Renal pelvis (tissue), 1 donor: ENCODE measurements at regions not wholly inside any gene's neighbourhood (a gene's known extent, or its start where the extent isn't known, plus 50 kb on each side); places are given as distances from the start of the nearest gene placed in this dataset.
"Not testable (repeated sequence)": the region's sequence is repeated elsewhere in the genome, so short reads cannot be mapped to it uniquely, and the experiment has no call there.

Experiments
- DNase-seq: peaks from one replicate; pipeline ENCODE4 v3.0.0-alpha.2; 2013

DNA sequence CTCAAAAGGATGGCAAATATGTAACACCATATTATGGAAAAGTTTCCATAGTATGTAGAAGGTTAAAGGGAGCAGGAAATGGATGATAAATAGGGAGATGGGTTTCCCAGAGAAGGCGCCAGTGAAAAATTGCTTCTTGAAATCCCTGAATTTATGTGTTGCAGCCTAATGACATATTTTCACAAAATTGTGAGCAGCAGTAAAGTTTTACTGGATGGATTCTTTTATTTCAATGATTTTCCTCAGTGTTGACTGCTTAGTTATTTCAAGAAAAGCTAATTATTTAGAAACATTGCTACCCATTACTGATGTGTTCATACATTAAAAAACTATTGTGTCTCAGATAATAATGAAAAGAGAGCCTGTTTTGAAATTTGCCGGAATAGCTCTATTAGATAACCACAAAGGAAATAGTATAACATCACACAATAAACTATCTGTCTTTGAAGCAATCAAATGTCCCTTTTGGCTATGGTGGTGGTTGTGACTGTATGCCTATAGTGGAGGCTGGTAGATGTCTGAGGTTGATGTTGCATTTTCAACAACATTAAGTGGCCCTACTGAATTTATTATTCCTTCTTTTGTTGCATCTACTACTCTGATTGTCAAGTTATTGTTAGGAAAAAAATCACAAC, 169.9 kb upstream of the HAND2 start:
- no peak for DNase-seq

DNA sequence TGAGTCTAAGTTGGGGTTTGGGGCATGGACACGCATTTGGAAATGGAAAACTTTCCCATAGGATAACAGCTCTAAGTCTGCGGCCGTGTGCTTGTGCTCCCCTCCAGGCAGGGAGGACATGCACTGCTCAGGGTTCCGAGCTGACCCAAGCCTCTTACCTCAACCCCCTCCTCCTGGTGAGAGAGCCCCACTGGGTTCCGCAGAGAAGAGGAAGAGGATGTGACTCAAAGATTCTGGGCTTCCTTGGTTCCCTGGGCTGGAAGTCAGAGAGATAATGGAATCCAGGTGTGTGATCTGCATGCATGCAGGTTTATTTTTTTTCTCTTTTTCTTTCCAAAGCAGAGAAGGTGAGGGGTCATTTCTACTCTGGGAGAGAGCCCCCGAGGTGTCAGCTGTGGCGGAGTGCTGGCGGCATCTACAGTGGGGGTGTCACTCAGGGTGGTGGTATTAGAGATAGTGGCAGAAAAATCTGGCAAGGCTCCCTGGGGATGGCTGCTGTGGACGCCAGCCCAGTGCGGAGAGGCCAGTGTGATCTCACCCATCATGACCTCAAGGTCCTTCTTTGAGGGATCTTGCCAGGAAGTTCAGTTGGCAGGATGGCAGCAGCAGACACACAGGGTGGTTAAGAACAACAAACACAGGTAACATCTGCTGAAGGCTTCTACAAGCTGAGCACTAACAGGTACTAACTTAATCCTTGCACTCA, 168.7 kb upstream of the HAND2 start:
- no peak for DNase-seq

DNA sequence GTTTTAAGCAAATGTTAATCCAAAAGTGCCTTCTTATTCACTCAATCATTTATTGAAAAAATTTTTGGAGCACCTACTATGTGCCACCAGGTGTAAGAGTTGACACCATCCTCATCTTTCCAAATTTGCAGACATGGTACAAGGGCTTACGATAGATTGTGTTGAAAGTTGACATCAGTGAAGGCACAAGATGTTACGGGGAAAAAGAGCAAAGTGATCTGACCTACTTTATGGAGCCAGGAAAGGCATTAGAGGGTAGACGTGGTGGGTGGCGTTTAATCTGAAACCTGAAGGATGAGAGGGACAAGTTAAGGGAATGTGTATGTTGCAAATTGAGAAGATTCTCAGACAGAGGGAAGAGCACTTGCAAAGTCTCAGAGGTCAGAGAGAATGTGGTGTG, 167.8 kb upstream of the HAND2 start:
- DNase-seq = no peak

DNA sequence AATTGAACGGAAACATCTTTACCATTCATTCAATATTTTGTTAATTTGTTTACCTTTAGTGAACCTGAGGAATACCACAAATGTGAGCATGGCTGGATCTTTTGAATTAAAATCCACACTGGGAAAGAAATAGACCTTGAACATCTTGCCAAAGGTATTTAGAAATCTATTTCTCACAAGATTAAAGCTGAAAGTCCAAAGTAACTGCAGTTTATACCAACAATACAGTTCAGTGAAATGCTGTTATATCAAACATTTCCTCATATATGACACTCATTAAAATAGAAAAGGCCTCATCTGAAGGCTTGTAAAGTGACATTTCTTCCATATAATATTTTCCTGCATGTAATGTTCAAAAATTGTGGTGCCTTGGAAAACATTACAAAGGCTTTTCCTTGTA, 166.5 kb upstream of the HAND2 start:
- no peak for DNase-seq

DNA sequence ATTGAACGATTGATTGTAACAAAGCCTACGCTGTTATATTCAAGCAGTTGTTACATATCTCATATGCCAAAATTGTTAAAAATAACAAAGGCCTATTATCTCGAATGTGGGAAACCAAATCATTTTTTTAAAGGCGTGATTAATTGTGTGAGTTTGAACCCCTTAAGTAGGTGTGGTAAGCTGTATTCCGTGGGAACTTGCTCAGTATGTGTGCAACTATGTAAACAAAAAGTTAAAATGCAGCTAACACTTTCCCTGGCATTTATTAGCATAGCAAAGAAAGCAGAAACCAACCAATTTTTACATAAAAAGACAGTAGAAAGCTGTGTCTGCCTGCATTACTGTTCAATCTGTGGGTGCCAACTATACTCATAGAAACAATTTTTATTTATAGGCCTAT, 166.0 kb upstream of the HAND2 start:
- DNase-seq = no peak

DNA sequence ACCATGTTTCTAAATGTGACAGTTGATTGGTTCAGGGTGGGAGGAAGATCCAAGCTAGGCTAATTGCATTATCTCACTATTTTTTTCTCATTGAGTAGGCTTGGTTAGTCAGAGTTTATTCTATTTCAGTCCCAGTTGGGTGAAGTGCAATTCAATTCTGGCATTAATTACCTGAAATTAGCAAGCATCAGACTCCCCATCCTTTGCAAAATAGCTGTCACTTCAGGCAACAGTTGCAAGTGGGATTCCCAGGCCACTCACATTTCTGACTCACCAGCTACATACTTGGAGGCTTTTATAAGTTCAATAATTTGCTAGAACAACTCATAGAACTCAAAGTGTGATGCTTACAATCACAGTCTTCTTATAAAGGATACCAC, 155.8 kb upstream of the HAND2 start:
- no peak for DNase-seq

DNA sequence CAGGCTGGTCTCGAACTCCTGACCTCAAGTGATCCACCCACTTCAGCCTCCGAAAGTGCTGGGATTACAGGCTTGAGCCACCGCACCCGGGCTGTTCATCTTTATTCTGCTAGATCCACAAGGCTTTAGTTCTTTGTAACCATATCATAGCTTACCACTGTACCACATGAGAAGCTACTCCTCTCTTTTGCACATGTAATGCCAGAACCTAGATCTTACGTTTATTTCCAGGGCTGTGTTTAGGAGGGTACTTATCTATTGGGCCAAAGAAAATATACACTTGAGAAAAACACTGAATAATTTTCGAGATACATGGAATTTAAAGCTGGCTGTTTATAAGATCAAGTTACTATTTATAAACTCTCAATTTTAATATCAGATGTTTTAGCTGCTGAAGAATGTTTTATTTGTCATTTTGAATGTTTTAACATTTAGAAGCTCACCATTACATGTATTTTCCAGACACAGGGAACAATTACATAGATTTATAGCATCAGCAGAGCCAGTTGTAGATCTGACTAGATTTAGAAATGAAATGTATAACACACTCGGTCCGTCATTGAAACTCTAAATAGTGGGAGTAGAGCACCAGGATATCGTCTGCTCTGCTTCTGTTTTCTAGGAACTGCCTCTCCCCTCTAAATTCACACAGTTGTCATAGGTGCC, 155.3 kb upstream of the HAND2 start:
- no peak for DNase-seq

DNA sequence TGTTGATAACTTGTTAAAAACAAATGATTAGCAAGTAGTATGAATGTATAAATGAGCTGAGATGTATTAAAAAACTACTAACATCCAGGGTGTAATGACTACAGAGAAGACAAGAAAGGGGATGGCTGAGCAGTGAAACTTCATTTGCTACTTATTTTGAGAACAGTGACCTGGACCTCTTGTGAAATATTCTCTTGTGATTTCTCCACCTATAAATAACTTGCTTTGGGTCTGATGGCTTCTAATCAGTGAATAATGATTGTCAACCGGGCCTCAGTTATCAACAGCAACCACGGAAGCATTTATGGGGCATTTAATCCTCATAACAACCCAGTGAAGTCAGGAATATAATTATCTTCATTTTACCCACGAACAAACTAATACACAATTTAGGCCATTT, 154.2 kb upstream of the HAND2 start:
- no peak for DNase-seq

DNA sequence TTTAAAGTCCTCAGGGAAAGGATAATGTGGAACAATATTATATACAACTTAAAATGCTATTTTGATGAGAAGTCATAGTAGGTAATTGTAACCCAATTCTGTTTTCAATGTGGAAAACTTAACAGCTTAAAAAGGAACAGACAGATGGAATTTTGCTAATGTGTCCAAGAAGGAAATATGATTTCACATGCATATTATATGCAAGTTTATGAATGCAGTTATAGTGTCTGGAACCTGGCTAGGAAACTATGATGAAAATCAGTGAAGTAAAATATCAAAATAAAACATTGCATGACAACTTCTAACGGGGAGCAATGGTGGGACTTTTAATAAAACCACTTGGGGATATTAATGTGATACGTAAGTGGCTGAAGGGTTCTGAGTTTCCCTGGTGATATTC, 152.6 kb upstream of the HAND2 start:
- no peak for DNase-seq

DNA sequence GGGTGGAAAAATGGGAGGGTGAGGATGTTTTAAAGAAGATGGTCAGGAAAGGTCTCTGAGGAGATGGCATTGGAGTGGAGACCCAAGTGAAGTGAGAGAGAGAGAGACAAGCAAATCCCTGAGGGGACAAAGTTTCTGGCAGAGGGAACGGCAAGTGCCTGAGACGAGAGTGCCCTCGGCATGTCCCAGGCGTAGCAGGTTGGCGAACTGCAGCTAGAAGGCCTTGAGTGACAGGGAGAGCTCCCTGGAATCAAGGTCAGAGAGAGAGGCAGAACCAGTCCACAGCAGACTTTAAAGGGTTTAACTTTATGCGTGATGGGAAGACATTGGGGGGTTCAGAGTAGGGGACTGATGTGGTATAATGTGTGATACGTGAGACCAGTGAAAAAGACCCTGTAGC, 150.2 kb upstream of the HAND2 start:
- no peak for DNase-seq

DNA sequence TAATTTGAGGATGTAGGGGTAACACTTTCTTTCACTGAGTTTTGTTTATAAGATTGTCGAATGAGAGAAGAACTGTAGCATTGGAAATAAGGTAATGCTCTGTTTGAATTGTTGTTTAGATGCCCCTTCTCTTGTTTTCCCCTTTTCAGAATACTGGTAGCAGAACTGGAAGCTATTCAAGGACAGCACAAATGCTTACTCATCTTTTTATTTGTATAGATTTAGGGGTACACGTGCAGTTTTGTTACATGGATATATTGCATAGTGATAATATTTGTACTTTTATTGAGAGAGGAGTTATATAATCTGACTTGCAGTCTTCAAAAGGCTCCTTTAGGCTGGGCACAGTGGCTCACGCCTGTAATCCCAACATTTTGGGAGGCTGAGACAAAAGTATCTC, 145.4 kb upstream of the HAND2 start:
- no peak for DNase-seq

DNA sequence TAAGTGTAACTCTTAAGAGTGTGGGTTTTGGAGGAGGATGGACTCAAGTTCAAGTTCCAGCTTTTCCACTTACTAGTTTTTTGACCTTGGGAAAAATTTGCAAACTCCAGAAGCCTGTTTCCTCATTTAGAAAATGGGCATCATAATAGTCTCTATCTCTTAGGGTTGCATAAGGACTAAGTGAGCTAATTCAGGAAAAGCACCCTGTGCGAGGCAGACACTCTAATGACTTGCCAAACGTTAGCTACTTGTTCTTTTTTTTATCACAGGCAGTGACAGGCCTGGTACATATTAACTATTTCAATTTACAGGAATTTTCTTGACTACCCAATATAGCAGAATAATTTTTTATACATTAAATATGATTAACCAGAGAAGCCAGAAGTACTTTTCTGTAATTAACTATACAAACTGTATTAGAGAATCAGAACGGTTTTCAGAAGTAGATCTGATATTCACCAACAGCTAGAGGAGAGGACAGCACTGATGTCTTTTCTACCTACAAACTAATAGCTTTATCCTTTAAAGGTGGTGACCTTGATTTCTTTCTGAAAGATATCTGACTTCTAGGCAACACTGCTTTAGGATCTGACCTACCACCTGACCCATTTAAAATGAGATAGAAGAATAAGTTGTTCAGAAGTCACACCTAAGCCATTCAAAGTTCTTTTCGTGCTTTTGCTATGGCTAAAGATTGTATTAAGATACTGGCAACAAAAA, 139.6 kb upstream of the HAND2 start:
- no peak for DNase-seq

DNA sequence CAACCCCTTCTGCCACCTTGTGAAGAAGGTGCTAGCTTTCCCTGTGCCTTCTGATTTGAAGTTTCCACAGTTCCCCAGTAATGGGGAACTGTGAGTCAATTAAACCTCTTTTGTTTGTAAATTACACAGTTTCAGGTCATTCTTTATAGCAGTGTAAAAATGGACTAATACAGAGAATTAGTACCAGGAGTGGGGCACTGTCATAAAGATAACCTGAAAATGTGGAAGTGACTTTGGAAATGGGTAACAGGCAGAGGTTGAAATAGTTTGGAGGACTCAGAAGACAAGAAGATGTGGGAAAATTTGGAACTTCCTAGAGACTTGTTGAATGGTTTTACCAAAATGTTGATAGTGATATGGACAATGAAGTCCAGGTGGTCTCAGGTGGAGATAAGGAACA, 131.0 kb upstream of the HAND2 start:
- no peak for DNase-seq

DNA sequence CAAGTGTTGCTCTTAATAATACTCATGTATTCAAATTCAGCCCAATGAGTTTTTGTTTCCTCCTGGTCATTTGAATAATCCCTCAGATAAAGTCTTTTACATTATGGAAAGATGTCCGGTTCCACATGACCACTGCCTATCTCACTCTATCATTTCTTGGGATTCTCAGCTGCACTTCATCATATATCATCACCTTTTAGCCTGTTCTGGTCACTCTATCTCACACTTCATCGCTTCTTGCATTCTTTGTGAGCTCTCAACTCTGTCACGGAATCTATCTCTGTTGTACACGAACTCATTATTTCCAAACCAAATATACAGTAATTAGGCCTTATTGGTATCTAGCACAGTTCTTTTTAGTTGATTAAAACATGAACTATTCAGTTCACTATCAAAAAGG, 126.9 kb upstream of the HAND2 start:
- DNase-seq = no peak

DNA sequence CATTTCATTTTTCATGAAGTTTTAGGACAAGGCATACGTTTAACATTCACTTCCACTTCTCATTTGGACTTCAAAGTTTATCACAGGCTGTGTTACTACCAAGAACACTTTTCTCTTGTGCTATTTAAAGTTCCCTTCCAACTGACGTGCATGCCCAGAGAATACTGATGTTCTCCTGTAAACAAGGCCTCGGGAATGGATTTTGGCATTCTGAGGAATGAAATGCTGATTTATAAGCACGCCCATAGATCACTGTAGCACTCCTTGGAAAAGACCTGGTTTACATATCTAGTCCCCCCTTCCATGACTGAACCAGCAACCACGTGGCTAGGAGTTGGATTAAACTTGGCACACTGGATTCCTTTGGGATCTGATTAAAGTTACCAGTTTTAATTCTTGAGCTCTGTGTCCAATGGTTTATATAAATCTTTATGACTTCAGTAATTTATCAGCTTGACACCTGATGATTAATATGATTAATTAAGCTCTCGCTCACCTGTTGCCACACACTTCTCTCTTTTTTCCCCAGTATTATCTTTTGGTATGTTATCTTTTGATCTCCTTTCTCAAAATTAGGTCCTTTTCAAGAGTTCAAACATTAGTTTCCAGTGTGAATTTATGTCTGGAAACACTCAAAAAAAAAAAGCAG, 122.4 kb upstream of the HAND2 start:
- no peak for DNase-seq

DNA sequence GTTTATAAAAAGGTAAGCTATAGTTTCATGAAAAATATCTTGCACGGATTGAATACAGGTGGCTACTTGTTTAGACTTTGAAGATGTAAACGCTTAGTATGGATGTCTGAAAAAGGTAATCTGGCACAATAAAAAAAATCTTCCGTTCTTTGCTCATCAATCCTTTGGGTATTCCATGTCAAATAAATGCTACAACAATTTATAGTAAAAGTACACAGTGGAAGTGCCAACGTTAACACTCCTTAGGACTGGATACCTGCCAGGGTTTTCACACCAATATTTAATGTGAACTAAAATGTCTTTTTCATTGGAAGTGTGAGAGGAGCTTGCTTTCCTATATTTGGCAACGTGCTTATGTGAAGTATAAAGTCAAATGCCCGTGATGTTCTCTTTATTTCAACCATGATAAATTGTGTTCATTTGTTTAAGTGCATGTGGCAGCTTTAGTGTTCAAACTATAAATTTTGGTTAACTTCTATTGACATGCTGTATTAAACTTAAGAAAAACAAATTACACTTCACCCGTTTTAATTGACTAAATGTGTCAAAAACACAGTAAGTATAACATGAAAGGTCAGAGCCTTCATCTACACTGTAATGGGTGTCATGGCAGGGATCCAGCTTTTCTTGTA, 121.7 kb upstream of the HAND2 start:
- no peak for DNase-seq

DNA sequence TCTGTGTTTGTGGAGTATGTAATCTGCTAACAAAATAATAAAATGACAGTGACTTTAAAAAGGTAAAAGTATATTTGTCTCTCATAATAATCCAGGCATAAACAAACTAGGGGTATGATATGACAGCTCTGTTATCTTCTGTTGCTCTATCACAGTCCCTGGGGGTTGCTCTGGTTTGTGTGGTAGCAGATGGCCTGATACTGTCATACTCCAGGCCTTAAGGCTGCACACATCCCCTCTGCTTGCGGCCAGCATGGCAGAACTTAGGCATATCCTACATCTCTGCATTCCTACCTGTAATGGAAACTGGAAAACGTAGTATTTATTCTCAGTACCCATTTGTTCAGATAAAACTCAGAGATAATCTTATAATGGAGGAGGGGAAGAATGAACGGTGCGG, 117.9 kb upstream of the HAND2 start:
- DNase-seq = no peak

DNA sequence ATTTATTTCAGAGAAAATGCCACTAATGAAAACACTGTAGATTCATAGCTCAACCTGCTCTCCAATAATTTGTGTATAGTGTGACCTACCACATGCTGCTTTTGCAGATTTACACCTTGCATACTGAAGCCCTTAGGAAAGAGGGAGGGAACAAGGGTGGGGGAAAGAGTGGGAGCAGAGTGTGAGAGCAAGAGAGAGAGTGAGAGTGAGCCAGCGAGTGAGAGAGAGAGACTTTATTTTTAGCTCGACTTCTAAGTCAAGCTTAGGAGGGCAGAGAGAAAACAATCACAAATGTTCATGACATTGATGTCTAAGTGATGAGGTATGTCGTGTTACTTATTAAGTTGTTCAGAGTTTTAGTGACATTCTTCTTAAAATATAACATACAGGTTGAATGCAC, 112.5 kb upstream of the HAND2 start:
- DNase-seq = no peak

DNA sequence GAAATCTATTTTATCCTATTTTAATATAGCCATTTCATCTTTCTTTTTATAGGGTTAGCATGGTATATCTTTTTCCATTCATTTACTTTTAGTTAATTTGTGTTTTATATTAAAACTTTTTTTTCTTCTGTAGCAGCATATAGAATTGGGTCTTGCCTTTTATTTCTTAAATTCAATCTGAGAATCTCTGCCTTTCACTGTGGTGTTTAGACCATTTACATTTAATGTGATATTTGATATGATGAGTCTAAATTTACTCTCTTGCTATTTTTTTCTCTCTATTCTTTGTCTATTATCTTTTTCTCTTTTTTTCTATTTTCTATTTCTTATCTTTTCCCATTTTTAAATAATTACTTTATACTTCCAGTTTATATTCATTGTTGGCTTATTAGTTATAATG, 105.4 kb upstream of the HAND2 start:
- DNase-seq = no peak

DNA sequence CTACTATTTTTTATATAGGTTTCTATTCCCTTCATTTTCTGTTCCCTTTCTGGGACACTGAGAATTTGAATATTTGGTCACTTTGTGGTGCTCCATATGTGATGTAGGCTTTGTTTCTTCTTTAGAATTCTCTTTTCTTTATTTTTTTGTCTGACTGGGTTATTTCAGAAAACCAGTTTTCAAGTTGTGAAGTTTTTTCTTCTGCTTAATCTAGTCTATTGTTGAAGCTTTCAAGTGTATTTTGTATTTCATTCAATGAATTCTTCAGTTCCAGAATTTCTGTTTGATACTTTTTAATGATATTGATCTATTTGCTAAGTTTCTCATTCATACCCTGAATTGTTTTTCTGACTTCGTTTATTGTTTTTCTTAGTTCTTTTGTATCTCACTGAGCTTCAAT, 96.2 kb upstream of the HAND2 start:
- no peak for DNase-seq

DNA sequence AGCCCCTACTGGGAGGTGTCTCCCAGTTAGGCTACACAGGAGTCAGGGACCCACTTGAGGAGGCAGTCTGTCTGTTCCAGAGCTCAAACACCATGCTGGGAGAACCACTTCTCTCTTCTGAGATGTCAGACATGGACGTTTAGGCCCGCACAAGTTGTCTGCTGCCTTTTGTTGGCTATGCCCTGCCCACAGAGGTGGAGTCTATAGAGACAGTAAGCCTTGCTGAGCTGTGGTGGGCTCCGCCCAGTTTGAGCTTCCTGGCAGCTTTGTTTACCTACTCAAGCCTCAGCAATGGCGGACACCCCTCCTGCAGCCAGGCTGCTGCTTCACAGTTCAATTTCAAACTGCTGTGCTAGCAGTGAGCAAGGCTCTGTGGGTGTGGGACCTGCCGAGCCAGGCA, 88.6 kb upstream of the HAND2 start:
- not testable (repeated sequence) for DNase-seq

DNA sequence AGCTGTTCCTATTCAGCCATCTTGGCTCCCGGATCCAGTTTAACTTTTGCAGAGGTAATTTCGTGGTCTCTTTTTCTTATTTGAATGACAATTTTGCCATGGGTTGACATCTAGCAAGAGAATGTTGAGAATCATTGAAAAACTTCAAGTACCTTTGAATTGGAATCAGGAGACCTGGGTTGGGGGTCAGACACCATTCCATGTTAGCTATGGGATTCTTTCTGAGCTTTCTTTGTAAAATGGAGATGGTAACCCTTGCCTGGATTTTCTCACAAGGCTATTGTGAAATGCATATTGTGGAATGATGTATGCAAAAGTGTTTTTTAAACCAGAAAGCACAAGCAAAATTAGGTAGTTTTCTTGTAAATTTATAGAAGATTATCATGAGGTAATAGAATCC, 79.1 kb upstream of the HAND2 start:
- no peak for DNase-seq
